Adrenal gland (tissue), 9 donors: ENCODE measurements at regions not wholly inside any gene's neighbourhood (a gene's known extent, or its start where the extent isn't known, plus 50 kb on each side); places are given as distances from the start of the nearest gene placed in this dataset.
A peak's percentile ranks its signal among the peaks of the same experiment; 100 is the strongest.

Source experiments
- DNase-seq, 7 donors: peaks; one replicate each; pipeline ENCODE4 v3.0.0-alpha.2; 2019 to 2020
- H3K27ac ChIP-seq, 5 donors: fragments of 200-600 bp; sonication (generic) in 4 of 5; 1 replicate in 3 of 5; 2 replicates in 2 of 5; pipeline versions ENCODE4 v1.5.1 to v1.8.0; 2016 to 2020; ENCODE audit warnings: mild to moderate bottlenecking in 1 of 5
- H3K27me3 ChIP-seq: fragments of 200-600 bp; 2 replicates; pipeline ENCODE4 v1.8.0; 2021
- H3K36me3 ChIP-seq, 2 donors: fragments of 200-600 bp; replicated peaks in 1 of 2; 1 replicate in 1 of 2; 2 replicates in 1 of 2; pipeline versions ENCODE4 v1.5.1 to v1.8.0; 2018 to 2022
- H3K4me1 ChIP-seq, 2 donors: fragments of 200-600 bp; replicated peaks in 1 of 2; 1 replicate in 1 of 2; 2 replicates in 1 of 2; pipeline versions ENCODE4 v1.5.1 to v1.8.0; 2018 to 2021
- H3K4me3 ChIP-seq, 4 donors: fragments of 200-600 bp; sonication (generic) in 3 of 4; one replicate each; pipeline ENCODE4 v1.5.1; 2016 to 2018
- H3K9me3 ChIP-seq, 3 donors: fragments of 200-600 bp; sonication (generic) in 1 of 3; replicated peaks in 1 of 3; 1 replicate in 2 of 3; 2 replicates in 1 of 3; pipeline versions ENCODE4 v1.5.1 to v1.8.0; 2016 to 2021
- CTCF ChIP-seq, 6 experiments: fragments of 450-650 bp in 4 of 6; fragments of 200-600 bp in 2 of 6; sonication (generic) in 1 of 6; IDR thresholded peaks; 1 replicate in 5 of 6; 2 replicates in 1 of 6; pipeline versions ENCODE4 v1.5.1 to v1.8.0; 2016 to 2021; ENCODE audit warnings: antibody characterized with exemption in 6 of 6, mild to moderate bottlenecking in 2 of 6, moderate library complexity in 1 of 6
- POLR2A ChIP-seq, 2 donors: fragments of 450-650 bp; IDR thresholded peaks; one replicate each; pipeline ENCODE4 v1.6.1; 2017; ENCODE audit warnings: antibody characterized with exemption in 2 of 2, mild to moderate bottlenecking in 2 of 2, moderate library complexity in 1 of 2
- WGBS, 4 donors: extraction: QIAGEN DNeasy Blood & Tissue Kit in 2 of 4; methylation state at CpG; one replicate each; pipeline versions ENCODE4 v1.1.5 to v1.1.7; 2013 to 2017; 5-methylcytosine and 5-hydroxymethylcytosine counted together
- intact Hi-C, 2 donors: fragments of 100-400 bp; cut with DNase I; formaldehyde crosslinking; loops; one replicate each; pipeline versions ENCODE4 v1.14.1 to v1.15.0; 2022 to 2023
- donor health status: healthy with polysubstance abuse.
- donor health status: Bipolar disorder and iron deficiency.
- donor health status: DM: yes; HTN: yes; CAD: no.
- donor health status: DM: no; HTN: no; CAD: no.
- donor health status: DM: no; HTN: no; CAD: no.

- no peak for DNase-seq
- WGBS, 4 donors, result 29 to 51% (median 31%) methylated on average over 2 of the region's 2 CpGs
- no peak overlapping the region for H3K4me3 ChIP-seq
- H3K36me3 ChIP-seq, result no peaks in the 10 kb centered on the region
- H3K27ac ChIP-seq, result no peak overlapping the region
- intact Hi-C loops, result no loop called here
- no peaks in the 10 kb centered on the region for H3K4me1 ChIP-seq
- H3K9me3 ChIP-seq, result no peaks in the 10 kb centered on the region
- no peaks in the 10 kb centered on the region for H3K27me3 ChIP-seq
- TF ChIP-seq POLR2A (IDR thresholded peaks at IDR 0.05) (no peak), CTCF (IDR thresholded peaks at IDR 0.05) (no peak)
These were observed 554.7 kb downstream of the GALR1 start for GRCh38 chr18:77804382-77804781.

- Histone ChIP-seq H3K36me3 (no peaks in the 10 kb centered on the region), H3K27ac (no peak overlapping the region), H3K4me3 (no peak overlapping the region), H3K9me3 (no peaks in the 10 kb centered on the region), H3K27me3 (no peaks in the 10 kb centered on the region), H3K4me1 (no peaks in the 10 kb centered on the region)
- intact Hi-C loops, result no loop called here
- 62 to 80% (median 67%) methylated on average over 2 of the region's 2 CpGs for WGBS, 4 donors
- no peak for DNase-seq
- no peak for TF ChIP-seq POLR2A (IDR thresholded peaks at IDR 0.05)
- TF ChIP-seq CTCF (IDR thresholded peaks at IDR 0.05), result no peak
These were observed 558.0 kb downstream of the GALR1 start for GRCh38 chr18:77807650-77808049.

GRCh38 chr18:77811503-77811902, 561.9 kb downstream of the GALR1 start:
- H3K4me1 ChIP-seq, result no peaks in the 10 kb centered on the region
- DNase-seq, result peak in 5 of 7 donors; percentile 26 to 67 (median 40)
- no peak for TF ChIP-seq CTCF (IDR thresholded peaks at IDR 0.05)
- no peak for TF ChIP-seq POLR2A (IDR thresholded peaks at IDR 0.05)
- H3K4me3 ChIP-seq, result no peak overlapping the region
- no peaks in the 10 kb centered on the region for H3K9me3 ChIP-seq
- intact Hi-C loops, result no loop called here
- WGBS, 4 donors, result 32 to 44% (median 38%) methylated on average over 5 of the region's 5 CpGs
- H3K27ac ChIP-seq, result no peak overlapping the region
- no peaks in the 10 kb centered on the region for H3K27me3 ChIP-seq
- H3K36me3 ChIP-seq, result no peaks in the 10 kb centered on the region

- 46 to 66% (median 60%) methylated on average over 3 of the region's 3 CpGs for WGBS, 4 donors
- H3K9me3 ChIP-seq, result no peaks in the 10 kb centered on the region
- no peaks in the 10 kb centered on the region for H3K27me3 ChIP-seq
- intact Hi-C loops, result no loop called here
- TF ChIP-seq POLR2A (IDR thresholded peaks at IDR 0.05) (no peak), CTCF (IDR thresholded peaks at IDR 0.05) (no peak)
- H3K36me3 ChIP-seq, result no peaks in the 10 kb centered on the region
- H3K4me1 ChIP-seq, result no peaks in the 10 kb centered on the region
- H3K4me3 ChIP-seq, result no peak overlapping the region
- no peak overlapping the region for H3K27ac ChIP-seq
- no peak for DNase-seq
These were observed 566.2 kb downstream of the GALR1 start for GRCh38 chr18:77815666-77816338.
